Uterus (tissue), 2 donors: ENCODE measurements at regions not wholly inside any gene's neighbourhood (a gene's known extent, or its start where the extent isn't known, plus 50 kb on each side); places are given as distances from the start of the nearest gene placed in this dataset.

Experiments used
- CTCF ChIP-seq, 4 experiments: fragments of 200-600 bp in 2 of 4; fragments of 450-650 bp in 2 of 4; sonication (generic) in 2 of 4; IDR thresholded peaks; one replicate each; pipeline ENCODE4 v1.5.1; 2016 to 2019; ENCODE audit warnings: antibody characterized with exemption in 4 of 4, mild to moderate bottlenecking in 2 of 4, moderate library complexity in 1 of 4
- POLR2A ChIP-seq, 2 donors: fragments of 450-650 bp; IDR thresholded peaks; one replicate each; pipeline ENCODE4 v1.6.1; 2016; ENCODE audit warnings: antibody characterized with exemption in 2 of 2, mild to moderate bottlenecking in 1 of 2, moderate library complexity in 1 of 2

DNA sequence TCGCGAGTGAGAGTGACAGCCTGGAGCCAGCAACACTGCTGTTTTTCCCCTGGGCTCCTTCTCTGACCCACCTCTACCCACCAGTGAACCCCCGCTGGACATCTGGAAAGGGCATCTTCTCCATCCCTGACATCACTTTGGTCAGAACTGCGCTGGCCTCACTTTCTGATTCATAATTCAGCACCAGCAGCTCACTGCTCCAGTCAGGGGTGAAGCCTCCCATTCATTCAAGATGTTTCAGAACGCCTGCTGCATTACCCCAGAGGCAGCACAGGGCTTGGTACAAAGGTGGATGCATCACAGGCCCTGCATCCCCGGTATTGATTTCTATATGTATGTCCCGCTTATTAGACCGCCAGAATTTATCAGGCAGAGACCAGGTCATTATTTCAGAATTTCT is 182.8 kb upstream of the TSHZ3 start:
- no peak for TF ChIP-seq POLR2A (IDR thresholded peaks at IDR 0.05)
- no peak for TF ChIP-seq CTCF (IDR thresholded peaks at IDR 0.05)
